ENCODE measurements at regions not wholly inside any gene's neighbourhood (a gene's known extent, or its start where the extent isn't known, plus 50 kb on each side); places are given as distances from the start of the nearest gene placed in this dataset.

- TF ChIP-seq CTCF (IDR thresholded peaks at IDR 0.05; ENCODE audit: low read depth, low read length, poor library complexity, severe bottlenecking) (no peak), EZH2phosphoT487 (IDR thresholded peaks at IDR 0.05; ENCODE audit: borderline replicate concordance, low read length) (no peak)
These were observed 218.0 kb upstream of the CNTNAP4 start for GRCh38 chr16:76059186-76059585.
